ENCODE measurements at regions not wholly inside any gene's neighbourhood (a gene's known extent, or its start where the extent isn't known, plus 50 kb on each side); places are given as distances from the start of the nearest gene placed in this dataset.
A peak's percentile ranks its signal among the peaks of the same experiment; 100 is the strongest.
"Not testable (repeated sequence)": the region's sequence is repeated elsewhere in the genome, so short reads cannot be mapped to it uniquely, and the experiment has no call there.

DNA sequence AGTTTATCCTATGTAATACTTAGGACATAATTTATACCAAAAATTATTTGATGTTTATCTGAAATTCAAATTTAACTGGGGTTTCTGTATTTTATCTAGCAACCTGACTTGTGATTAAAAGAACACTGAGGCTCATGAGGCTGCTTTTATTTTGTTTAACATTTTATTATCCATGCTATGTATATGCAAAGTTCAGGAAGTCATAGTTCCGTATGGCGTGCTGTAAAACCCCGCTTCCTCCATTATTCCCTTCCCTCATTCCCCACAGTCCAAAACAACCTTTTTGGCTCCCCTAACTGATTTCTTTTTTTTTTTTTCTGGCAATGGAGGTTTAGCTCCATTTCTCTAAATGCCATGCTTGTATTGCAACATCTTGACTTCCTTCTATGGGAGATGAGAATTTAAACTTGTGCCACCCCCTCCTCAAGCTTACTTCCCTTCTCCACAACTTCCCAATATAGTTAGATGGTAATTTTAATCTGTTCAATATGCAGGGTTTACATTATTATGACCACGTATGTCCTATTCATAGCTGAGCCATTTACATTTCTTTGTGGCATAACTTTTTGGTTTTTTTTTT lies 138.0 kb upstream of the DNAH14 start:
- no peak for DNase-seq (ENCODE audit: low spot score)
- in situ Hi-C loops (cut with HindIII; ENCODE audit: low sequenced_read_pairs), result no loop called here

DNA sequence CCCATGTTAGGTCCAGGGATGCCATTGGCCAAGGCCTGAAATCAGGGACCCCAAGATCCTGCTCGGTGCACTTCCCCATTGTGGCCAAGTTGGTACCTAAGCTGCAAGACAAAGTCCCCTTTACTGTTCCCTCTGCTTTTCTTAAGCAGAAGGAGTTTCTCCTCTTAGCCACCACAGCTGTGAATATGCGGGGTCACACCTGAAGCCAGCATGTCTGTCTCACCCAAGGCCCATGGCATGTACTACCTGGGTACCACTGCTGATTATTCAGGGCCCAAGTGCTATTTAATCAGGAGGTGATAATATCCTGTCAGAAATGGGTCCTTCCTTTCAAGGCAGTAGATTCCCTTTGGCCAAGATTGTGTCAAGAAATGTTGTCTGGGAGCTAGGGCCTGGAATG lies 133.9 kb upstream of the DNAH14 start:
- DNase-seq (ENCODE audit: low spot score), result no peak
- in situ Hi-C loops (cut with HindIII; ENCODE audit: low sequenced_read_pairs), result no loop called here

DNA sequence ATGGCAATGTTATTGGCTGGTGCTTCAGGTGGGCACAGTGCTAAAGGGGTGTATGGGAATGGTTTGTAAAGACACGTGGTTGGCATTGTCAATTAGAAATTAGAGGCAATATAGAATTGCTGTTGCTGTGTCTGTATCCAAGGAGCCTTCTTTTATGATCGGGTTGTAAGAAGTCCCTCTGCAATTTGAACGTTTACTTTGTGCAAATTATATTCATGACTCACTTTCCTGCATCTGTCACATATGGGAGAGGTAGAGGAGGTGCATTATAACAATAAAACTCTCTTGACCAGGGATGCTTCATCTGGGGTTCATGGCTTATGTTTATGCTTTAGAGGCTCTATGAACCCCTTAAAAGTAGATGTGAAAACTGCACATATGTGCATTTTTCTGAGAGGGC lies 130.4 kb upstream of the DNAH14 start:
- in situ Hi-C loops (cut with HindIII; ENCODE audit: low sequenced_read_pairs), result no loop called here
- no peak for DNase-seq (ENCODE audit: low spot score)

DNA sequence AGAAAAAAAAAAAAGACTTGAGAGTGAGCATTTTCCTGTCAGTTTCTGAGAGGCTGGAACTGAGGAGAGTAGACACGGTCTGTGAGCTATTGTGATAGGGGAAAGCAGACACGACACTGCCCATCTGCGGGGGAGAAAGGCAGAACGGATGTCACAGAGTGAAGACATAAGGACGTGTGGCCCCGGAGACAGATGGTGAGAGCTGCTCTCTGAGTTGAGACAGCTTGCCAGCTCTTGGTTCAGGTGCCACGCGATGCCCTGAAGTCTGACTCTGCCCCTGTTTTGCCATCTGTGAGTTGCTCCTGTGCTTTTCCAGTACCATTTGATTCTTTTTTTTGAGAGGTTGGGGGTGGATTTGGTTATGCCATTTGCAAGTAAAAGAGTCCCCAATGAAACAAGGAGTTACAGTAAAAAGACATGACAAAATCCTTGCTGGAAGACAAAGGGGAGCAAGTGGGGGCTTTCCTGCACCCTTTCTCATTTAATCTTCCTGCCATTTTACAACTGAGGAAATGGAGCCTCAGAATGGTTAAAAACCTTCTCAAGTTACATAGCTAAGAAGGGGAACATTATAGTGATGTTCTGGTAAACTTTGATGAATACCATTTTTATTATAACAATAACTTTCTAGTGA lies 128.9 kb upstream of the DNAH14 start:
- in situ Hi-C loops (cut with HindIII; ENCODE audit: low sequenced_read_pairs), result no loop called here
- DNase-seq (ENCODE audit: low spot score), result peak; percentile 97

DNA sequence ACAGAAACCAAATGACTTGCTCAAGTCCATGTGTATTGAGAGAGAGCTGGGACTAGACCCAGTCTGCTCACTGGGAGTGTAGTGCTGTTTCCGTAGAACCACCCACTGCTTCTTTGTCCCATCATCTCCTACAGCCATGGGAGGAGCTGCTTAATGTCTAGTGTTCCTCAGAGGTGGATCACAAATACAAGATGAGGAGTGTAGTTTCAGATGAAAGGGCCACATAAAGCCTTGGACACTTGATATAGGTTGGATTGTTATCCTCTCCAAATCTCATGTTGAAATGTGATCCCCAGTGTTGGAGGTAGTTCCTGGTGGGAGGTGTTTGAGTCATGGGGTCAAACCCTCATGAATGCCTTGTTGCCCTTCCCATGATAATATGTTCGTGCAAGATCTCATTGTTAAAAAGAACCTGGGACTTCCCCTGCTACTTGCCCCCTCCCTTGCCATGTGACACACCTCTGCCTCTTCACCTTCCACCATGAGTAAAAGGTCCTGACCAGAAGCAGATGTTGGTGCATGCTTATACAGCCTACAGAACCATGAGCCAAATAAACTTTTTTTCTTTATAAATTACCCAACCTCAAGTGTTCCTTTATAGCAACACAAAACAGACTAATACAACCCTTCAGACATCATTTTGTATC lies 127.5 kb upstream of the DNAH14 start:
- DNase-seq (ENCODE audit: low spot score), result no peak
- in situ Hi-C loops (cut with HindIII; ENCODE audit: low sequenced_read_pairs), result no loop called here

DNA sequence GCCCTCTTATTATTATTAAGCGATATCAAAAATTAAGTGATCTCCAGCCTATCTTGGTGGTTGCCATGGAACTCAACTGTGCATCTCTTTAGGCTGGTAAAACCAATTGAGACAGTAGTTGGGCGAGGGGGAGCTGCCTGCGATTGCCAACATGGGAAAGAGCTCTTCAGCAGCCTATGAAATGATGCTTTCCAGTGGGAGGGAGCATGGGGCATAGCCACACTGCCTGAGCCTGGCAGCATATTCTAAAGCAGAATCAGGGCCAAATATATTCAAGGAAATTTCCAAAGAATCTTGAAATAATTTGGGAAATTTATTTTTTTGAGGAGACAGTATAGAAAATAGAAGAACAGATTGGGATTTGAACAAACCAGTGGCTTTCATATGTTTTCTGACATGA lies 126.9 kb upstream of the DNAH14 start:
- in situ Hi-C loops (cut with HindIII; ENCODE audit: low sequenced_read_pairs), result no loop called here
- no peak for DNase-seq (ENCODE audit: low spot score)

DNA sequence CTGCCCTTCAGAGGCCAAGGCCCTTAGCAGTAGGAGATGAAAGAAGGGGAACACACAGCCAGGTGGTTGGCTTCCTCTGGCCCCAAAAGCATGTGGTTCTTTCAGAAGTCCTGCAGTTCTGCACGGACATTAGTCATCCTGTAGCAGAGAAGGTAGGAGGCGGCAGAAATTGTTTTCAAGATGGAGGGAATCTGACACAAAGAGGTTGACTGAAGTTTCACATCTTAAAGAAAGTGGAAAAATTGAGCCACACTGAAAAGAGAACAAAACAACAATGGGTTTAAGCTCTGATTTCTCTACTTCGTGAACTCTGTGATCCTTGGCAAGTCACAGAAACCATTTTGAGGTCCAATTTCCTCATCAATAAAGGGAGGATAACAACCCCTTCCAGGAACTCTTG lies 125.3 kb upstream of the DNAH14 start:
- in situ Hi-C loops (cut with HindIII; ENCODE audit: low sequenced_read_pairs), result no loop called here
- peak; percentile 41 for DNase-seq (ENCODE audit: low spot score)

DNA sequence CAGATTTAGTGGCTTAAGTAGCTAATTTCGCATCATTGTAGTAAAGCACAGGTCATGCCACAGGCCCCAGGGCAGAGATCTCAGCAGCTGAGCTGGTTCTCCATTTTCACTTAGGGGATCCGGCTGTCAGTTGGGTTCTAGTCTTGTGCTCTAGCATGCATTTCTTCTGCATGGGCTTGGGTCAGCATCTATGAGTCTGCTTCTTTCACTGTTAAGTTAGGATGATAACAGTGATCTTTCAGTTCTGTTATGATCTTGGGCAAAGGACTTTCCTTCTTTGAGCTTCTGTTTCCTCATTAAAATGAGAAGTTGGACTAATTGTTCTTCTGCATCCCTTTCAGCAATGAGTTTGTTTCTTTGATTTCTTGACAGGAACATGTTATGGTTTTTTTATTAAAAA lies 123.6 kb upstream of the DNAH14 start:
- in situ Hi-C loops (cut with HindIII; ENCODE audit: low sequenced_read_pairs), result no loop called here
- DNase-seq (ENCODE audit: low spot score), result no peak

DNA sequence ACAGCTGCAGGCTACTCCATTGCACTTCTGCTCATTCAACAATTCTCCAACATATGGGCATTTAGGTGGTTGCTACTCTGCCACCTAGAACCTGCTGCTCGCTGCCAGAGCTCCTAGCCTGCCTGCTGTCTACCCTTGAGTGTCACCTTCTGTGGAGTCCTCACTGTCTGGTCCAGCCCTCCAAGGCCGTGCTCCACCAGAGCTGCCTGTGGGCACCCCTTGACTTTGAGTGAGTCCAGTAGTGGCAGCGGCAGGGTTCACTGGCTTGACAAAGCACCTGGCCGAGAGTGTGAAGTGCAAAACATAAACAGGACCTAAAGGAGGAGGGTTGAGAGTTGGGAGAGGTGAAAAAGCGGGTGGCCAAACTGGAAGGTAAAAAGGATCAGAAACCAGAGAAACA lies 120.3 kb upstream of the DNAH14 start:
- no peak for DNase-seq (ENCODE audit: low spot score)
- in situ Hi-C loops (cut with HindIII; ENCODE audit: low sequenced_read_pairs), result no loop called here

DNA sequence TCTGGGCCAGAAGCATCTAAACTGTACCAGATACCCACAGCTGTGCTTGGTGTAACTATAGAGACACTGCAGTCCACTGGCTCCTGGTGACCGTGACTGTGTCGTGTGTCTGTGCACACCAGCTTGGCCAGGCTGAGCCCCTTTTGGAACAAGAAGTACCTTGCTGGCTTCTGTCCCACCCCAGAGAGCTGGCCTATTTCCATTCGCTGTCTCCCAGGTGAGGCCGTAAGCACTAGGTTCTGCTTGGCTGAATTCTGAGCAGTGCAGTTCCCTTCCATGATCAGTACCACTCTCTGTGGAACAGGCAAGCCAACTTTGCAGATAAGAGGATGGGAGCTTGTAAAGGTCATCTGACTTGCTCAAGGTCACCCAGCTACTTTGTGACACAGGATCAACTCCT lies 119.9 kb upstream of the DNAH14 start:
- peak; percentile 25 for DNase-seq (ENCODE audit: low spot score)
- in situ Hi-C loops (cut with HindIII; ENCODE audit: low sequenced_read_pairs), result no loop called here

DNA sequence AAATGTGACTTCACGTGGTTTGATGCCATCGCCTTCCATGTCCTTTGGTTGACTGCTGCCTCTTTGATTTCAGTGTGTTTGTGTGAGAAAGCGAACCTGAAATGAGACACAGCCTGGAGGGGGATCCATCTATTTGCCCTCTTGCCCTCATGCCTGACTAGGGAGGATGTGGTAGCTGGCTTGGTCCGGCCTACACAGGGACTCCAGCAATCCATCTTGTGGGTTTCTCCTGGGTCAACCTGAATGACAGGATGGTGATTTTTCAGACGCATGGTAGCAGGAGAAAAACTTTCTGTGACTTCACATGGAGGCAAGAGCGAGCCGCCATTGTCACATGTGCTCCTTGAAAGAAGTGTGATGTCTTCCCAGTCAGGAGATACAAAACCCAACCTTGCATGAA lies 117.9 kb upstream of the DNAH14 start:
- in situ Hi-C loops (cut with HindIII; ENCODE audit: low sequenced_read_pairs), result no loop called here
- DNase-seq (ENCODE audit: low spot score), result no peak

DNA sequence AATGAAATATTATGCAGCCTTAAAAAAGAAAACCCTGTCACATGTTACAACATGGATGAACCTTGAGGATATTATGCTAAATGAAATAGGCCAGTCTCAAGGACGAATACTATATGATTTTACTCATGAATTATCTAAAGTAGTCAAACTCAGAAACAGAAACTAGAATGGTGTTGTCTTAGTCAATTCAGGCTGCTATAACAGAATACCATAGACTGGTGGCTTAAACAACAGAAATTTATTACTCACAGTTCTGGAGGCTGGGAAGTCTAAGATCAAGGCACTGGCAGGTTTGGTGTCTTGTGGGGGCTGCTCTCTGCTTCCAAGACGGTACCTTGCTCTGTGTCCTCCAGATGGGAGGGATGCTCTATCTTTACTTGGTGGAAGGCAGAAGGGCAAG lies 113.8 kb upstream of the DNAH14 start:
- in situ Hi-C loops (cut with HindIII; ENCODE audit: low sequenced_read_pairs), result no loop called here
- DNase-seq (ENCODE audit: low spot score), result no peak

DNA sequence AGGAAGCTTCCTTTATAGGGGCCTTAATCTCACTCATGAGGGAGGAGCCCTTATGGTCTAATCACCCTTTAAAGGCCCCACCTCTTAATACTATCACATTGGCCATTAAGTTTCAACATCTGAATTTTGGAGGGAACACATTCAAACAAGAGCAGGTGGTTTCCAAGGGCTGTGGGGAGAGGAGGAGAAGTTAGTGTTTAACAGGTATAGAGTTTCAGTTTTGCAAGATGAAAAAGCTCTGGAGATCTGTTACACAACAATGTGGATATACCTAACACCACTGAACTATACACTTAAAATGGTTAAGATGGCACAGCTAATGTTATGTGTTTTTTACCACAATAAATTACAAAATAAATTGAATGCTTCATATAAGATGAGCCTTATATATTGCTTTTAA lies 113.4 kb upstream of the DNAH14 start:
- DNase-seq (ENCODE audit: low spot score), result no peak
- in situ Hi-C loops (cut with HindIII; ENCODE audit: low sequenced_read_pairs), result no loop called here

DNA sequence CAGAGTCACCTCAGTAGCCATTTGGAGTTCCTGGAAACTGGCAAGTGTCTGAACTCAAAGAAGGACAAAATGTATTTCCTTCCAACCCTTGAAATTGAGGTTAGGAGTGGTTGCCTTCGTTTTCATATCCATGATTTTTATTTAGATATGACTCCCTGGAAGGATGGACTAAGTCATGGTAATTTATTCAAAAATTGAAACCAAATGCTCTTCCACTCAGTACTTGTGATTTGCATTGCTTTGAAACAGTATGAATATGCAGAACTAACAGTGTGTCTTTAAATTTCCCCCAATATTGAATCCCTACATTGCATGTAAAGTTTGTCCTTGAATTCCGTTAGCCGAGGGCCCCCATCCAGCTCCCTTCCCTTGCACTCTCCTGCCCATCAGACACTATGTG lies 112.1 kb upstream of the DNAH14 start:
- DNase-seq (ENCODE audit: low spot score), result no peak
- in situ Hi-C loops (cut with HindIII; ENCODE audit: low sequenced_read_pairs), result no loop called here

DNA sequence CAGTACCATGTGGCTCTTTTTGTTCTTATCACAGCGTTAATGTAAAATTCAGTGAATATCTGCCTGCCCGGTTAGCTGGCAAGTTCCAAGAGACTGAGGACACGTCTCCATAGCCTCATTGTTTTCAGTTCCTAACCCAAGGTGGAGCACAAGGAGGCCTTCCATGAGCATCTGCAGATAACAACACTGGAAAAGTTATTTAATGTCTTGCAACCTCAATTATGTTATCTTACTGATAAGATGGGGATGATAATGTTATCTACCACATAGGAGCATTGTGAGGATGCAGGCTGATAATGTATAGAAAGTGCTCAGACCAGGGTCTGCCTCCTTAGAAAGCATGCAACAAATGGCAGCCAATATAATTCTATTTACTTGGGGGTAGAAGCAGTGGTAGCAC lies 109.6 kb upstream of the DNAH14 start:
- in situ Hi-C loops (cut with HindIII; ENCODE audit: low sequenced_read_pairs), result no loop called here
- DNase-seq (ENCODE audit: low spot score), result no peak

DNA sequence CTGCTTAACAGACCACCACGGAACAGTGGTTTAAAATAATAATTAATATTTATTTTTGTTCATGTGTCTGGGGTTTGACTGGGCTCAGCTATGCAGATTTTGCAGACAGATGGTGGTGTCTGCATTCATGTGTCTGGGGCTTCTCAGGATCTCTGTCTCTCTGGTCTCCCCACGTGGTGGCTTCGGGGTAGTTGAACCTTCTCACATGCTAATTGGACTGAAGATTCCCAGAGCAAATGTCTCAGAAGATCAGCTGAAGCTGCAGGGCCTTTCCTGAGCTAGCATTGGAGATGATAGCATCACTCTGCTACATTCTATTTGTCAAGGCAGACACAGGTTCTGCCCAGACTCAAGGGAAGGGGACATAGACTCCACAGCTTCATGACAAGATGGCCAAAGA lies 109.1 kb upstream of the DNAH14 start:
- in situ Hi-C loops (cut with HindIII; ENCODE audit: low sequenced_read_pairs), result no loop called here
- DNase-seq (ENCODE audit: low spot score), result no peak

DNA sequence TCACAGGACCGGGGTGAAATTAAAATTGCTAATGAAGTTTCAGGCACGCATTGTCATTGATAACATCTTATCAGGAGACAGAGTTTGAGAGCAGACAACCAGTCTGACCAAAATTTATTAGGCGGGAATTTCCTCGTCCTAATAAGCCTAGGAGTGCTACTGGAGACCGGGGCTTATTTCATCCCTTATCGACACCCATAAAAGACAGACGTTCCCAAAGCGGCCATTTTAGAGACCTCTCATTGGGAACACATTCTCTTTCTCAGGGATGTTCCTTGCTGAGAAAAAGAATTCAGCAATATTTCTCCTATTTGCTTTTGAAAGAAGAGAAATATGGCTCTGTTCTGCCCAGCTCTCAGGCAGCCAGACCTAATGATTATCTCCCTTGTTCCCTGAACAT lies 107.7 kb upstream of the DNAH14 start:
- DNase-seq (ENCODE audit: low spot score); in situ Hi-C loops (cut with HindIII; ENCODE audit: low sequenced_read_pairs): not testable (repeated sequence)

DNA sequence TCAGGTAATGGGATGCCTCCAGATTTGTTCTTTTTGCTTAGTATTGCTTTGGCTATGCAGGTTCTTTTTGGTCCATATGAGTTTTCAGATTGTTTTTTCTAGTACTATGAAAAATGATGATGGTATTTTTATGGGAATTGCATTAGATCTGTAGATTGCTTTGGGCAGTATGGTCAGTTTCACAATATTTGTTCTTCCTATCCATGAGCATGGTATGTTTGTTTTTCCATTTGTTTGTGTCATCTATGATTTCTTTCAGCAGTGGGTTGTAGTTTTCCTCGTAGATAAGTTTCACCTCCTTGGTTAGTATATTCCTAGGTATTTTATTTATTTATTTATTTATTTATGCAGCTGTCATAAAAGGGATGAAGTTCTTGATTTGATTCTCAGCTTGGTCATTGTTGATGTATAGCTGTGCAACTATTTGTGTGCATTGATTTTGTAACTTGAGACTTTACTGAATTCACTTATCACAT lies 103.9 kb upstream of the DNAH14 start:
- in situ Hi-C loops (cut with HindIII; ENCODE audit: low sequenced_read_pairs), result no loop called here
- DNase-seq (ENCODE audit: low spot score), result no peak

DNA sequence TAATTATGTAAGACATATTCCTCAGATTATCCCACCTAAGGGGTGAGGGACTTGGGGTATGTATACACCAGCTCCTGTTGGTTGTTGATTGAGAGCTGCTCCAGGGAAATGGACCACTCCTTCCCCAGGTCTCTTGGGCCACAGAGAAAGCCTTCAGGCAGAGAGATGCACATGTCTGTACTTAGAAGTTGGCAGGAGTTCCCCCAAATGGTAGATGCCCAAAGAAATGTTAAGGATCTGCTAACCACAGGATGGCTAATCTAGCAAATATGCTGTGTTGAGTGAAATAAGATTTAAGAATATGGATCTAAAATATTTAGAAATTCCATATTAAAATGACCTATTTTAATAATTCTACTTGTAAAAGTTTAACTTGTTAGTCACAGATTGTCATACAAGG lies 100.8 kb upstream of the DNAH14 start:
- in situ Hi-C loops (cut with HindIII; ENCODE audit: low sequenced_read_pairs), result no loop called here
- DNase-seq (ENCODE audit: low spot score), result no peak

DNA sequence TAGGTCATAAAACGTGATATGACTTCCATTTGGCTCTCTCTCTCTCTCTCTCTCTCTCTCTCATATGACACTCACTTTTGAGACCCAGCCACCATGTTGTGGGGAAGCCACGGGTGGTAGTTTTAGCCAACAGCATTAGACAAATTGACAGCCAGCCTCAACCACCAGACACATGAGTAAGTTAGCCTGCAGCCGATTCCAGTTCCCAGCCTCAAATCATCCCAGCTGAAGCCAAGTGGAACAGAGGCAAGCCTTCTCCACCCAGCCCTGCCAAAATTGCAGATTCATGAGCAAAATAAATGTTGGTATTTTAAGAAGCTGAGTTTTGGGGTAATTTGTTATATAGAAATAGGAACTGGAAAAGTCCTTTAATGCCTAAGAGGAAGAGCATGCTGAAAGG lies 98.0 kb upstream of the DNAH14 start:
- in situ Hi-C loops (cut with HindIII; ENCODE audit: low sequenced_read_pairs), result no loop called here
- no peak for DNase-seq (ENCODE audit: low spot score)

Data from G401 (cell line).